H1 (cell line): ENCODE measurements at regions not wholly inside any gene's neighbourhood (a gene's known extent, or its start where the extent isn't known, plus 50 kb on each side); places are given as distances from the start of the nearest gene placed in this dataset.

Source experiments
- RAD21 ChIP-seq, 2 experiments: IDR thresholded peaks in 1 of 2; conservative IDR thresholded peaks in 1 of 2; 2 replicates each; pipeline ENCODE4 v1.6.1; 2011; ENCODE audit warnings: low read depth in 2 of 2, low read length in 2 of 2, improper control_type of control experiment in 1 of 2, inconsistent platforms in 1 of 2, mild to moderate bottlenecking in 1 of 2, moderate library complexity in 1 of 2
- SAP30 ChIP-seq: fragments of 300-600 bp; sonication (generic); IDR thresholded peaks from 2 replicates; pipeline ENCODE4 v1.7.1; 2012; ENCODE audit warnings: low read length, moderate library complexity, mild to moderate bottlenecking, inconsistent platforms; ENCODE audit not compliant: insufficient read depth, insufficient replicate concordance
- ZNF274 ChIP-seq: IDR thresholded peaks from 2 replicates; pipeline ENCODE4 v1.7.0; 2012; ENCODE audit warnings: low read length, borderline replicate concordance; ENCODE audit errors: extremely low read depth
- TF ChIP-seq, protein P1 (sequence below): IDR thresholded peaks from 2 replicates; pipeline ENCODE4 v1.6.1; 2011; ENCODE audit warnings: low read length, improper control_type of control experiment

DNA sequence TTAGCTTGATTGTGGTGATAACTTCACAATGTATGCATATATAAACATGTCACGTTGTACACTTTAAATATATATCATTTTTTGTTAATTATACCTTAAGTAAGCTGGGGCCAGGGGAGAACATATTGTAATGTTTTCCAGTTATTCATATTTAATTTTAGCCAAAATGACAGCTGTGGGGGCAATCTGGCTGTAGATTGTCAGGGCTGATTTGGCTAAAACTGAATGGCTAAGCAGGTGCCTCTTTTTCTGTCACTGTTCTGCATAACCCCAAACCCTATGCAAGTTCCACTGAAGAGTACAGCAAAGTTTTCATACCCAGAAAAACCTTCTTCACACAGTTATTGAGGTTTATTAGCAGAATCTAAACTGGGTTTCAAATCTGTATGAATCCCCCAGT is 318.2 kb downstream of the PTPRC start (continued):
- TF ChIP-seq SAP30 (no peak), RAD21 (IDR thresholded peaks at IDR 0.05 in 1 of 2, conservative IDR thresholded peaks at IDR 0.05 in 1 of 2; ENCODE audit: low read depth in 2 of 2, low read length in 2 of 2) (no peak), ZNF274 (no peak)
- TF ChIP-seq, protein P1, sequence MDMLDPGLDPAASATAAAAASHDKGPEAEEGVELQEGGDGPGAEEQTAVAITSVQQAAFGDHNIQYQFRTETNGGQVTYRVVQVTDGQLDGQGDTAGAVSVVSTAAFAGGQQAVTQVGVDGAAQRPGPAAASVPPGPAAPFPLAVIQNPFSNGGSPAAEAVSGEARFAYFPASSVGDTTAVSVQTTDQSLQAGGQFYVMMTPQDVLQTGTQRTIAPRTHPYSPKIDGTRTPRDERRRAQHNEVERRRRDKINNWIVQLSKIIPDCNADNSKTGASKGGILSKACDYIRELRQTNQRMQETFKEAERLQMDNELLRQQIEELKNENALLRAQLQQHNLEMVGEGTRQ, result no peak
